T follicular helper cell (primary cell): ENCODE measurements at regions not wholly inside any gene's neighbourhood (a gene's known extent, or its start where the extent isn't known, plus 50 kb on each side); places are given as distances from the start of the nearest gene placed in this dataset.

Experiments
- DNase-seq: peaks from one replicate; pipeline ENCODE4 v3.0.0-alpha.2; 2020; ENCODE audit warnings: low read depth

- DNase-seq: no peak
Measured at GRCh38 chr12:65517656-65518210, 239.2 kb downstream of the MSRB3 start.

GRCh38 chr12:65518771-65519170 lies 240.3 kb downstream of the MSRB3 start:
- DNase-seq: no peak

- no peak for DNase-seq
Measured at GRCh38 chr12:65520658-65521057, 242.2 kb downstream of the MSRB3 start.

GRCh38 chr12:65522956-65523860 lies 244.7 kb downstream of the MSRB3 start:
- DNase-seq: no peak

- no peak for DNase-seq
Measured at GRCh38 chr12:65524666-65525065, 246.2 kb downstream of the MSRB3 start.

- no peak for DNase-seq
Measured at GRCh38 chr12:65525491-65526141, 247.1 kb downstream of the MSRB3 start.

- no peak for DNase-seq
Measured at GRCh38 chr12:65526311-65526710, 247.8 kb downstream of the MSRB3 start.

GRCh38 chr12:65528127-65528526 lies 249.6 kb downstream of the MSRB3 start:
- no peak for DNase-seq

DNA sequence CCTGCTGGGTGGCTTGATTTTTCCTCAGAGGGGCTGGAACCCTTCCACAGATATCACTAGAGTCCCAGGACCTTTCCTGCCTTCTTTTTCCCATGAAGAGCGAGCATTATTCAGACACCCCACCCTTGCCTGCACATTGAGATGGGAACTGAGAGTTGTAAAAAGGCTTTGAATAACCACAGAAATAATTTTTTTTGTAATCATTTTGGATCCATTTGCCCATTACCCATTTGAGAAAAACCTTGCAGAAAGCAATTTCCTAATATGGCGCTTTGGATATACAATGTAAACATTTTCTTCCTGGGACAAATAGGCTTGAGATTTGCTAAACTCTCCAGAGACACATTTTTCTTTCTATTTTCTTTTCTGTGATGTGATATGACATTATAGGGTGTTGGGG lies 250.6 kb downstream of the MSRB3 start:
- no peak for DNase-seq

GRCh38 chr12:65529771-65530435 lies 251.4 kb downstream of the MSRB3 start:
- no peak for DNase-seq

DNA sequence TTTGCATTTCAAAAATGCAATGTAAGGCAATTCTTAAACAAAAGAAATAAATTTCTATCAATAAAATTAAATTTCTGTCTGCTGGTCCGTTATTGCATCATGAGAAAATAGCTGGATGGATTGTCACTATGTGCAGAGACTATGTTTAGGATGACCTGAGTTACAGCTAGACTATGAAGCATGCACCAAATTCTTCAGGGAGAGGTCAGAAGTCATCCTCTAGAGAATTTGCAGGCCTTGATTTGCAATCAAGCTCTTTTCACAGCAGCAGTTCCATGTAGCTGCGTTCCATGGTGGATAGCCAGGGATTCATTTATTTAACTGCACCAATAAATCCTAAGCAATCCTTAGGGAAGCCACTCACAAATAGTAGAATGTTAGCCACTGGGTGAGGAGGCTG lies 253.7 kb downstream of the MSRB3 start:
- DNase-seq: no peak

GRCh38 chr12:65532764-65533163 lies 254.3 kb downstream of the MSRB3 start:
- DNase-seq: no peak

DNA sequence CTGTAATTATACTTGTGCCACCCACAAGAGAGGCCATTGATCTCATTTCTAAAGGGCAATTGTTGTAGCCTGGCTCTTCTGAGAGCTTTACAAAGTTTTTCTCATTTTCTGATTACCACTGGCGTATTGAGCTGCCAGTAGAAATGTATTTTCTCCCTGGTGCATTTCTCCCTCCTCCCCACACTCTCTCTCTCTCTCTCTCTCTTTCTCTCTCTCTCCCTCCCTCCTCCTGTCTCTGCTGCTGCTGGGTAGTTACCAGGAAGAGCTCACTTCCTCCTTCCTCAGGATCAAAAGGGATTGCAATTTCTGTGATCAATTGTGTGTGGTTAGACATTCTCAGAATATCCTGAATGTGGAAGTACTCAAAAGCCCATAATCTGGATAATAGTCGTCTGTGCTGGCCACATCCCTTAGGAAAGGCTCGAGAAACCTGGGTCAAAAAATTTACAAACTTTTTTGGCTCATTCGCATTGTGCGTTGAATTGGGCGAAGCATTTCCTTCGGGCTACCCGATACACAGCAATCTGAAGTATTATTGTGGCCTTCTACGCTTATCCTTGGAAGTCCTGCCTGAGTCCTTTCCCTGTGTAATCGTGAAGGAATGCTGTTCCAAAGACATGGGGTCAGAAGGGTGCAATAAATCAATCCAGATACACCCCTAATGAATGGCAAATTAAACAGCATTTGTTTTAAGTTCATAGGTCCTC lies 254.8 kb downstream of the MSRB3 start:
- no peak for DNase-seq

DNA sequence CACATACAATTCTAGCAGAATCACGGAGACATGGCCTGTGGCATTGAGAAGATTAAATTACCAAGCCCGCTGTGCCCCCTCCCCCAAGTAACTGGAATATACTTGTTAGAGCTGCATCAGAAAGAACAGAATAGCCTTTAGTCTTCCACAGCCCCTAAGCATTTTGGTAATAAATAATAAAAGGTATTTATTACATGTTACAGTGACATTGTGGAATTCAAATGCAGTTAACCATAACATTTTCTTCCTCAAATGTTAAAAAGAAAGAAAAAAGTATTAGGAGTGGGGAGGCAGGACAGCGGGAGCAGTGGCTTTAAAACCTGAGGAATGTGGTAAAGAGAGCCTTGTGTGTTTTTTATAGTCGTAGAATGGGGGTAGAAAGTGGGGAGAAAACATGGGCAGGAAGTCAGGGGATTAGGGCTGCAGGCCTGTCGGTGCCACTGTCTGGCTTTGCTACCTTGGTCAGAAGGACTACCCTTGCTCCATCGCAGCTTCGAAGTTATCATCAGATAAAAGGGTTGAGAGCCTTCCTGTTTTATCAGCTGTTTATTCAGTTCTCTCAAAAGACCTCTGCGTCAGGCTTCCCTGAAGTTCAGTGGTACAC lies 255.9 kb downstream of the MSRB3 start:
- DNase-seq: no peak

DNA sequence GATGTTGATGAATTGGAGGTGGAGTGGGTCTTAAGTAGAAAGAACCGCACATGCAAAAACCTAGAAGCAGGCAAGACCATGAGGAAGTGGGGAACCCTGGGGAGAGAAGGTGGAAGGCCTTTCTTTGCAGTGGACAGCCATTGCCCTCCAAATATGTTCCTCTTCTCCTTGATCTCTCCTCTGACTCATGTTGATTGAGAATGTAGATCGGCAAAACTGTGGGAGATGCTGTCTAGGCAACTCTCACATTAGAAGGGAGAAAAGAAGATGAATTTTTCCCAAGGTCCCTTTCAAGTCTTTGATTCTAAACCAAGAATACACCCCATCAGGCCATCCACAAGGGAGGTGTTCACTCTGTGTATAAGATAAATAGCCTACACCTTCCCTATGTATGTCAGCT lies 257.5 kb downstream of the MSRB3 start:
- DNase-seq: no peak

DNA sequence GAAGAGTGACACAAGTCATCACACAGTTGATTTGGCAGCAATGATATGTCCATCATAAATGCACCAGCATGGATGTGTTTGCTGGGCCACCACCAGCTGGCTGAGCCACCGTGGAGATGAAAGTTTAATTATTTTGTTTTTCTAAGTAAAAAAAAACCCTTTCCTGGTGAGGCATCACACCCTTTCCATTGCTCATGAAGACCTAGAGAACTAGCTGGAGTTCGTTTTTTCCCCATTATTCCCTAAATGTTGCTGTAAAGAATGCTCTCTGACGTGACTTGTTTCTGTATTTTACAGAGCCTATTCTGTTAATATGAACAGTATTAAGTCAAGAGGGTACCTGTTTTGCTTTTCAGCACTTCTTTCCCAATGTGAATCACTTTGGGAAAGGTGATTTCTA lies 257.9 kb downstream of the MSRB3 start:
- DNase-seq: no peak

DNA sequence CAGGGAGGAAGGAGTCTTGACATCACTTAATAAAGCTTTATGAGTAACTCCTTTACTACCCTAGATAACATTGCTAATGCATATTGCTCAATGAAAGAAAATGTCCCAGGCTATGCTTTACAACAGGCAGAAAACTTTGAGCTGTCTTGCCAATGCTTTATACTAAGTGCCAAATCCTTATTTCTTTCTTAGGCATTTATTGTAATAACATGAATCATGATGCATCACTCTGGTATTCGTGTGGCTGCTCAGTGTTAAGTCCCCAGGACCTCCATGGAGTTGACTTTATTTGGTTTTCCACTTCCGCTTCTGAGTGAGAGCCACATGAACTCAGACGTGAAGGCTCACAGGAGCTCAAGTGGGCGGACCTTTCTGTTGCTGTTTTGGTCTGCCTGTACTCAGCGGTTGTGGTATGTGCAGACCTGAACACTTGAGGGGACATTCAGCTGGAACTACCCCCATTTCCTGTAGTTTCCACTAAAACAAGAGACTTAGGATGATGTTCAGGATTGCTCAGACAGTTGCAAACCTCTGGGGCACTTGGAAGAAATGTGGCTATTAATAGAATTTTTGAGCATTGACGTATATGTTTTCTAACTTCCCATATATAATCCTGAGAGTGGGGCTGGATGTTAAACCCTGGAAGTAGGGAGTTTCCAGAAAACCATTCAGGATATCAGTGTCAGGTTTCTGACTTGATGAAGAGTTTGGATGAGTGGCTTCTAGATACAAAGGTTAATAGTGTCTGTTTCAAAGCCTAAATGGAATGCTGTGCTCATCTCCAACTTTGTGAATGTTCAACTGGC lies 258.6 kb downstream of the MSRB3 start:
- no peak for DNase-seq

- no peak for DNase-seq
Measured at GRCh38 chr12:65537978-65538377, 259.5 kb downstream of the MSRB3 start.

DNA sequence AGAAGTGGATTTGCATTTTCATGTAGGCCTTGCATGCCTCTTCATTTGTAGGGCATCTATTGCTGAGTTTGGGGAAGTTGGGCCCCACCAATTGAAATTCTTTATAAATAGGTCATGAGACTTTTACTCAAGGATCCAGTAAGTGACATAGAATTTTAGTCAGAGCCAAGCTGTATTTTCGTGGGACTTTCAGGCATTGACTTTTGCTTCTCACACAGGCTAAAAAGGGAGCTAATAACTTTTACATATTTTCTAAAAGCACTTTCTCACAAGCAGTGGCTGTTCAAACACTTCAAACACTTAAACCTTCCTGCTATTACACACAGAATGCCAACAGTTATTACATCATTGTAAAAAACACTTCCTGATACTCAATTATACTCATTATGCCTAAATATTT lies 260.5 kb downstream of the MSRB3 start:
- DNase-seq: no peak

DNA sequence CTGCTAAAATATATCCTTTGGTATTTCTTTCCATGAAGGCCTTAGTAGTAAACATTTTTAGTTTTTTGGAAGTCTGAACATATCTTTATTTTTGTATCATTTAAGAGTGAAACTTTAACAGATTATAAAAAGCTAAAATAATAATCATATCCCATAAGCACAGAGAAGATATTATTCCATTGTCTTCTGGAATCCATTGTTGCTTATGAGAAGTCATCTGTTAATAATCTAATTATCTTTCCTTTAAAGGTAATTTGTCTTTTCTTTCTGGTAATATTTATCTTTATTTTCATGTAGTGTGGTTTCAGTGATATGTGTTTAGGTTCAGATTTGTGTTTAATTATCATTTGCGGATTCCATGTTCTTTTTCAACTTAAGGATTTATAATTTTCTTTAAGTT lies 261.7 kb downstream of the MSRB3 start:
- no peak for DNase-seq

- DNase-seq: no peak
Measured at GRCh38 chr12:65546528-65546927, 268.0 kb downstream of the MSRB3 start.
